ENCODE measurements at regions not wholly inside any gene's neighbourhood (a gene's known extent, or its start where the extent isn't known, plus 50 kb on each side); places are given as distances from the start of the nearest gene placed in this dataset.
A peak's percentile ranks its signal among the peaks of the same experiment; 100 is the strongest.

GRCh38 chr6:156306531-156306930 lies 470.6 kb upstream of the ARID1B start:
- DNase-seq (ENCODE audit: low read depth in 2 of 2): no peak

- DNase-seq (ENCODE audit: low read depth in 2 of 2): no peak
These were observed 494.1 kb upstream of the ARID1B start for GRCh38 chr6:156283091-156283490.

DNA sequence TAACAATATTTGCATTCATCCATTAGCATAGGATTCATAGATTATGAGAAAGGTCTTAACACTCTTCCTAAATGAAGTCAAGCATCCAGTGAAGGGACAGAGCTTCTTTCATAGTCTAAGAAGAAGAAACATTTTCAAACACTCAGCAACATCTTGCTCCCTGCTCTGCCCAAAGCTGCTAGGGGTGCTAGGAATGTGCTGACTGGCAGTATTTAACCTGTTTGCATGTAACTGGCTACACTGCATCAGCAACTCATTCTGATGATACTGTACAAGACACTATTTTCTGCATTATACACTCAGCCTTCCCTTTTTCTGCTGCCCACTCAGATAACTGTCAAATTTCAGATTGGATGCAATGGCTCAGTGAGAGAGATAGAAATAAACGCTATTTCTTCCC lies 495.1 kb upstream of the ARID1B start:
- no peak for DNase-seq (ENCODE audit: low read depth in 2 of 2)

- DNase-seq (ENCODE audit: low read depth in 2 of 2): no peak
These were observed 495.9 kb upstream of the ARID1B start for GRCh38 chr6:156281266-156281665.

GRCh38 chr6:156280065-156280464 lies 497.1 kb upstream of the ARID1B start:
- DNase-seq (ENCODE audit: low read depth in 2 of 2): no peak

GRCh38 chr6:156279261-156279969 lies 497.8 kb upstream of the ARID1B start:
- no peak for DNase-seq (ENCODE audit: low read depth in 2 of 2)

DNA sequence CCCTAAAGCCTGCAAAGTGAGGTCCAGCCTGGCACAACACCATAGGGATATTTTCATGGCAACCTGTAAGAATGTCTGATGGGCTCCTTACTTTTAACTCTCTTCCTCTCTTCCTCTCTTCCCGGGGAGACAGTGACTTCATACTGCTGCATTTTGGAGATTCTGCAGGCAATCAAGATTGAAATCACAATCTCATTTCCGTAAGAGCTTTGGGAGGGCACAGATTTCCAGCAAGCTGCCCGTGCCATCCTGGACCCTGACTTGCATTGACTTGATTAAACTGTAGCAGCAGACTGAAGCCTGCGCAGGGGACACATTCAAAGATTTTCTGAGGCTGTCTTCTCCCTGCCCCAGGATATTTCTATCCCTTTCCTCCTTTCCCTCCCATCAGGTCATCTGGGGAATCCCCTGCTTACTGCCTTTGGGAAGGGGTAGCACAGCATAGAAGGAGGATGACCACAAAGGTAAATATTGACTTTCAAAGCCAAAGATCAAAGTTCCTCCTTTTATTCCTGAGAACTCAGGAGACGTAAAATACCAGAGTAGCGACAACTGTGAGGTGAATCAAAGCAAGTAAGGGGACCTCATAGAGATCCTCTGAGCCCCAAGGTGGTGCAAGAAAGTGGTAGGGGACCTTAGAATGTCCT lies 504.0 kb upstream of the ARID1B start:
- no peak for DNase-seq (ENCODE audit: low read depth in 2 of 2)

DNA sequence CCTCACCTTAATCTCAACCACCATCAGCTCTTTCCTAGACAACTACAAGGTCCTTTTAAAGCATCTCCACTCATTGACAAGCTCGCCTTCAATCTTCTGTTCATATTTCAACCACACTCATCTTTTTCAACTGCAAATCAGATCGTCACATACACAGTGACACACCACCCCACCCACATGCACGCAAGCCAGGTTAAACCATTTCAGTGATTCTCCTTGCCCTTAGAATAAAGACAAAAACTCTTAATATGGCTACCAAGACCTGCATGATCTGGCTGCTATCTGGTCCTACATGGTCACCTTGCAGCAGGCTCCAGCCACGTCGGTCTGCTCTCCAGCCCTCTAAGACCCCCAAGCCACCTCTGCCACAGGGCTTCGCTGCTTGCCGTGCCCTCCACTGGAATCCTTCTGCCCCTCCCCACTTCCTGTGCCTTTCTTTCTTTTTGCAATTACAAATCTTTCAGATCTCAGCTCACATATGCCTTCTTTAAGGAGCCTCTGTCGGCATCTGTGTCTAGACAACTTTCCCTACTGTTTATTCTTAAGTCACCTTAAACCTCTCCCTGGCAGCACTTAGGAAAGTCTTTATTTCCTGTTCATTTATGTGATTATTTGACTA lies 507.3 kb upstream of the ARID1B start:
- peak in 1 of 2 donors; percentile 5 for DNase-seq (ENCODE audit: low read depth in 2 of 2)

DNA sequence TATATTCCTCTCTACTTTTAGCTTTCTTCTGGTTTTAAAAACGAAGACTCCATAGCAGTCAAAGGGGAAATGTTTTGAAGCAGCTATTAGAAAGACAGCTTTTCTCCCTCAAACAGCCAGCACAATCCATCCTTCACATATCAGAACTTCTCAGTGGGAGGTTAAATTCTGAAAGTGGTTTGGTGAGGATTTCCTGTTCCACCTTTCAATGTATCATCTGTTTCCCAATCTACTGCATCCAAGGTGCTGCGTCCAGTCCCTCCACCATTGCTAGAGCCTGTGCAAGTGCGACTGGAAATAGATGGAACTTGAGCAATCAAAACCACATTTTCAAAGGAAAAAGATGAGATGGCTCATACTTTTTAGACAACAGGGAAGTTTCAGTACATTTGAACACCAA lies 508.3 kb upstream of the ARID1B start:
- DNase-seq (ENCODE audit: low read depth in 2 of 2): no peak

DNA sequence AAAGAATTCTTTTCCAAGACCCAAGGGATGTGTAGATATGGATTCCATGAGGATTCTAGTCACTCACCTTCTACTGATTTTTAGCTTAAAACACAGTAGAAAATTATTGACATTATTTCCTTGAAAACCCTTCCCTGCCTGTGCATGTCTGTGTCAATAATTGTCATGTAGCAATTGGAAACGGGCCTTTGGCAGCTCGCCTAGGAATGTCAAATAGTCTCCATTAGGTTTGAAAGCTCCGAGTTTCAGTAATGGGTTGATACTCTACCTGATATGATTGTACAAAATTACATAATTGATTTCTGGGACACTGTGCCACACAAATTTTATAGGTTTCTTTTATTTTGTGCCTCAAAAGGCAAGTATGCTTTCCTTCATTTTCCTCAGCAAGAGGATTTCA lies 515.2 kb upstream of the ARID1B start:
- no peak for DNase-seq (ENCODE audit: low read depth in 2 of 2)

DNA sequence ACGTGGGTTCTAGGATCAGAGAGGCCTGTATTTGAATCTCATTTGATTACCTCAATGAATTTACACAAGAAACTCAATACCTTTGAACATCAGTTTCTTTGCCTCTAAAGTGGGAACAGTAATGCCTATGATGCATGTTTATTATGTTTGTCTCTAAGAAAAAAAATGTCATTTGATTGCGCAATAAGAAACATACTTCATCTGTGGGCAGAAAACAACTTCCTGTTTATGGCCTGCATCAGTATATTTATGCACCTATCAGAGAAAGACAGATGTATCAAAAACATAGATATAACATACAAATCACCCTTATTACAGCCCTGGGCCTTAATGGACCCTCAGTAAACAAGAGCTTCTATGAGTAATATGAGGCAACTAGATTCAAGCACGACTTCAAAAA lies 516.4 kb upstream of the ARID1B start:
- DNase-seq (ENCODE audit: low read depth in 2 of 2): no peak

GRCh38 chr6:156258981-156259380 lies 518.2 kb upstream of the ARID1B start:
- DNase-seq (ENCODE audit: low read depth in 2 of 2): no peak

- no peak for DNase-seq (ENCODE audit: low read depth in 2 of 2)
These were observed 521.0 kb upstream of the ARID1B start for GRCh38 chr6:156256161-156256560.

GRCh38 chr6:156254240-156254639 lies 522.9 kb upstream of the ARID1B start:
- no peak for DNase-seq (ENCODE audit: low read depth in 2 of 2)

DNA sequence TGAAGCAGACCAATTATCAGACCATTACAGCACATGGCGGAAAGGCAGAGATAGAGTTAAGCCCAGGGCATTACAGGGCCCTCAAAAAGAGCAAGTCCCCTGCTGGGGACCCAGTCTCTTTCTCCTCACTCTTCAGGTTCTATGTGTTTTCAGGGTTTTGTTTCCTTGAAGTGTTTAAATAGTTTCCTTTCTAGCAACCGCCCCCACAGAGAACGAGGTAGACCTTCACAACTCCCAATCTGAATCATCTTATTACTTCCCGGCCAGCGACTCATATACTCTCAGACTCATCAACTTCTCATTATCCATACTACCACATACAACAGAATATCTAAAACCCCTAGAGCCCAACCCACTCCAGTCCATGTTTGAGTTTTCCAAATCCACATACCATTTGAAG lies 526.6 kb upstream of the ARID1B start:
- DNase-seq (ENCODE audit: low read depth in 2 of 2): peak in 1 of 2 donors; percentile 11

- DNase-seq (ENCODE audit: low read depth in 2 of 2): no peak
These were observed 535.0 kb upstream of the ARID1B start for GRCh38 chr6:156242206-156242605.

DNA sequence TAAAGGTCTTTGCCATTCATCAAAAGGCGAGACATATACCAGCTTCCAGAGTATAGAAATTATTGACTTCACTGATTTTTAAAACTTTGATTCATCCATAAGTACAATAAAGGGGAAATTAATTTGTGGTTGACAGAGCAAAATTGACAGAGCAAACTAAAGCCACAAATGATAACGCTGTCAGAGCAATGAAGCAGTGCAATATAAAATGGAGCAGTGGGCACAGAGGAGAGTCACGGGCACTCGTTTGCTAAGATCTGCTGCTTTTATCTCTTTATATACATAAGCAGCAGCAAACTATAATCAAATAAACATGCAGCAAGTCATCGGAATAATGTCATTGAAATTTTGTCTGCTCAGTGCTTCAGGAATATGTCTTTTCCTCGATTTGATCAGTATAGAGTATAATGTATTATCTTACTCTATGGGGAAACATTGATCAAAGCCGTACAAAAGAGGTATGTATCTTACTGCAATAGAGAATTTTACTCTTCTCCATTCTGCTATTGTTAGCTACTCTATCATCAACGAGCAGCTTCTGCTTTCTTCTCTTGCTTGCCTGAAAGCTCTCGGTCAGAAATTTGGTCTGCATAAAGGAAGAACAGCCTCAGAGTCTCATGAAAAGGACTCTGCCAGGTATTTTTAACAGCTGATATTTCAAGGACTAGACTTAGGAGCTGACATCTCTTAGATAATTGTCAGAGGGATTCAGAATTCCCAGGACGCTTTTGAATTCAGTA lies 546.0 kb upstream of the ARID1B start:
- DNase-seq (ENCODE audit: low read depth in 2 of 2): no peak

GRCh38 chr6:156219973-156220372 lies 557.2 kb upstream of the ARID1B start:
- DNase-seq (ENCODE audit: low read depth in 2 of 2): no peak

DNA sequence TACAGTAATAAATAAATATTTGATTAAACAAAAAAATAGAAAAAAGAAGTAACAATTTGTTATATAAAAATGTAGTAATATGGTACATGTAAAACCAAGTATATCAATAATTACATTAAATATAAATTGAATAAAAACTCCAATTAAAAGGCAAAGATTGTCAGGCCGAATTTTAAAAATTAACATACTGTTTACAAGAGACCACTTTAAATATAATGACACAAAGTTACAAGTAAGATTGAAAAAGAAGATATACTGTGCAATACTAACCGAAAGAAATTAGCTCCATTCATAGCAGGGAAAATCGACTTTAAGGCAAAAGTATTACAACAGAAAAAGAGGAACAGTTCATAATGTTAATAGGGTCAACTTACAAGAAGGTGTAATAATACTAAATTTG lies 571.5 kb upstream of the ARID1B start:
- no peak for DNase-seq (ENCODE audit: low read depth in 2 of 2)

DNA sequence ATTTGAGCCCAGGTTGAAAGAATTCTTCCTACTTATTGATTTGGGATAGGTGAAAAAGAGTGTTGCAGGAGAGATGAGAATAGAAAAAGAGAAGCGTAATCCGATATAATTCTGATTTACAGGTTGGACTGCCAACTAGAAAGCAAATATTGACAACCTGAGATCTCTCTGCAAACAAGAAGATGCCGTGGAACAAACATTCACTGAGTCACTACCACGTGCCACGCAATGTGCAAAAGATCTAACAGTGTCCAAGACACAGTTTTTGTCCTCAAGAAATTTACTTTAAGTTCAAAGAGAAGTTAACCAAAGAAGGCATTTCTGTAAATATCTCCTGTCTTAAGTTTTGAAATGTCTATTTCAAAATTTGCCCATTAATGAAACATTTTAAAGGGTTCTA lies 578.0 kb upstream of the ARID1B start:
- DNase-seq (ENCODE audit: low read depth in 2 of 2): no peak

- no peak for DNase-seq (ENCODE audit: low read depth in 2 of 2)
These were observed 579.7 kb upstream of the ARID1B start for GRCh38 chr6:156197513-156197912.

DNA sequence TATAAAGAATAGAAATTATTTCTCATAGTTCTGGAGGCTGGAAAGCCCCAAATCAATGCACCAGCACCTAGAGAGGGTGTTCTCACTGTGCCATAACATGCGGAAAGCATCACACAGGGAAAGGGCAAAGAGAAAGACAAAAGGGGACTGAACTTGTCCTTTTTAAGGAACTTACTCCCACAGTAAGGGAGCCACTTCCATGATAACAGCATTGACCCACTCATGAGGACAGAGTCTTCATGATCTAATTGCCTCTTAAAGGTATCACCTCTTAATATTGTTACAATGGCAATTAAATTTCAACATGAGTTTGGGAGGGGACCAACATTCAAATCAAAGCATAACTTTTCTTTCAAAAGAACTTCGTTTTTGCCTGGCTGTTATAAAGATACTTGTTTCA lies 582.2 kb upstream of the ARID1B start:
- DNase-seq (ENCODE audit: low read depth in 2 of 2): no peak

DNA sequence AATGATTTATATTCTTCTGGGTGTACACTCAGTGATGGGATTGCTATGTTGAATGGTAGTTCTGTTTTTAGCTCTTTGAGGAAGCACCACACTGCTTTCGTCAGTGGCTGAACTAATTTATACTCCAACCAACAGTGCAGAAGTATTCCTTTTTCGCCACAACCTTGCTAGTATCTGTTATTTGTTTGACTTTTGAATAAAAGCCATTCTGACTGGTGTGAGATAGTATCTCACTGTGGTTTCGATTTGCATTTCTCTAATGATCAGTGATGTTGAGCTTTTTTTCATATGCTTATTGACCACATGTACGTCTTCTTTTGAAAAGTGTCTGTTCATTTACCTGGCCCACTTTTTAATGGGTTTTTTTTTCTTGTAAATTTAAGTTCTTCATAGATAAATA lies 583.8 kb upstream of the ARID1B start:
- no peak for DNase-seq (ENCODE audit: low read depth in 2 of 2)
